BJ (cell line): ENCODE measurements at regions not wholly inside any gene's neighbourhood (a gene's known extent, or its start where the extent isn't known, plus 50 kb on each side); places are given as distances from the start of the nearest gene placed in this dataset.
"Not testable (repeated sequence)": the region's sequence is repeated elsewhere in the genome, so short reads cannot be mapped to it uniquely, and the experiment has no call there.

Experiments
- CTCF ChIA-PET: fragments of 350-600 bp; formaldehyde crosslinking; extraction: SDS; loops from one replicate; lab custom pipeline; 2021; ENCODE audit warnings: antibody characterized with exemption, inconsistent platforms; lab: Yijun Ruan, JAX
- POLR2A ChIA-PET: fragments of 300-600 bp; sonication (Branson Sonifier 250); formaldehyde crosslinking; extraction: SDS; loops from one replicate; lab custom pipeline; 2021; ENCODE audit warnings: antibody characterized with exemption; lab: Charles Lee
- DNase-seq: peaks from one replicate; pipeline ENCODE4 v3.0.0-alpha.2; 2011; ENCODE audit warnings: low read depth
- H3K27me3 ChIP-seq: 2 replicates; pipeline ENCODE4 v1.6.0; 2011; ENCODE audit warnings: low read length; ENCODE audit not compliant: control insufficient read depth, insufficient read depth
- H3K36me3 ChIP-seq: 2 replicates; pipeline ENCODE4 v1.5.1; 2011; ENCODE audit warnings: low read length; ENCODE audit not compliant: control insufficient read depth, insufficient read depth
- H3K4me3 ChIP-seq: 2 replicates; pipeline ENCODE4 v1.5.1; 2011; ENCODE audit warnings: low read depth, mild to moderate bottlenecking, control low read depth, low read length
- TF ChIP-seq, protein P1 (sequence below): IDR thresholded peaks from 2 replicates; pipeline ENCODE4 v1.5.1; 2011; ENCODE audit warnings: low read depth, mild to moderate bottlenecking, control low read depth, inconsistent platforms, low read length, moderate library complexity; ENCODE audit not compliant: insufficient read depth

DNA sequence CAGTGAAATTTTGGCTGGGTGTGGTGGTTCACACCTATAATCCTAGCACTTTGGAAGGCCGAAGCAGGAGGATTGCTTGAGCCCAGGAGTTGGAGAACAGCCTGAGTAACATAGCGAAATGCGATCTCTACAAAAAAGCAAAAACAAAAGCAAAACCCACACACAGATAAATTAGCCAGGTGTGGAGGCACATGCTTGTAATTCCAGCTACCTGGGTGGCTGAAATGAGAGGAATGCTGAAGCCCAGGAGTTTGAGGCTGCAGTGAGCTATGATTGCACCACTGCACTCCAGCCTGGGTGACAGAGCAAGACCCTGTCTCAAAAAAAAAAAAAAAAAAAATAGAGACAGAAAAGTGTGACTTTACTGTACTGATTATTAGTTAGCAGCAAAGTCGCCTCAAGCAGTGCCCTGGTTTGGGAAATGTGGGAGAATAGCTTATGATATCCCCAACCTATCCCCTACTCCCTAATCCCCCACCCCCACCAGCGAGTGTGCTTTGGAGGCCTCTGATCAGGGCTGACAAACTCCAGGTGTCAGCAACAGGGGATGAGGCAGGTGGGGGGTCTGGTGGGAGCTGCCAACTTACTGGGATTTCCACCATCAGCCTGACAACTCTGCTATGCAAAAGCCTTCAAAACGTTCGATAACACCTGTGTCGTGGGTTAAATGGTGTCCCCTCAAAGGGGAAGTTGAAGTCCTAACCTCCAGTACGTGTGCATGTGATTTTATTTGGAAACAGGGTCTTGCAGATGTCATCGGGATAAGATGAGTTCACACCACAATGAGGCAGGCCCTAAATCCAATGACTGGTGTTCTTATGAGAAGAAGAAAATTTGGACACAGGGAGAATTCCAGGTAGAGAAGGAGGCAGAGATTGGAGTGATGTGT, 124.7 kb upstream of the SDK1 start:
- ChIA-PET POLR2A (no interaction called here), CTCF (no interaction called here)
- no peaks in the 10 kb centered on the region for H3K36me3 ChIP-seq
- no peaks in the 10 kb centered on the region for H3K27me3 ChIP-seq
- no peak for DNase-seq
- H3K4me3 ChIP-seq, result no peak overlapping the region
- TF ChIP-seq, protein P1, sequence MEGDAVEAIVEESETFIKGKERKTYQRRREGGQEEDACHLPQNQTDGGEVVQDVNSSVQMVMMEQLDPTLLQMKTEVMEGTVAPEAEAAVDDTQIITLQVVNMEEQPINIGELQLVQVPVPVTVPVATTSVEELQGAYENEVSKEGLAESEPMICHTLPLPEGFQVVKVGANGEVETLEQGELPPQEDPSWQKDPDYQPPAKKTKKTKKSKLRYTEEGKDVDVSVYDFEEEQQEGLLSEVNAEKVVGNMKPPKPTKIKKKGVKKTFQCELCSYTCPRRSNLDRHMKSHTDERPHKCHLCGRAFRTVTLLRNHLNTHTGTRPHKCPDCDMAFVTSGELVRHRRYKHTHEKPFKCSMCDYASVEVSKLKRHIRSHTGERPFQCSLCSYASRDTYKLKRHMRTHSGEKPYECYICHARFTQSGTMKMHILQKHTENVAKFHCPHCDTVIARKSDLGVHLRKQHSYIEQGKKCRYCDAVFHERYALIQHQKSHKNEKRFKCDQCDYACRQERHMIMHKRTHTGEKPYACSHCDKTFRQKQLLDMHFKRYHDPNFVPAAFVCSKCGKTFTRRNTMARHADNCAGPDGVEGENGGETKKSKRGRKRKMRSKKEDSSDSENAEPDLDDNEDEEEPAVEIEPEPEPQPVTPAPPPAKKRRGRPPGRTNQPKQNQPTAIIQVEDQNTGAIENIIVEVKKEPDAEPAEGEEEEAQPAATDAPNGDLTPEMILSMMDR, result no peak

DNA sequence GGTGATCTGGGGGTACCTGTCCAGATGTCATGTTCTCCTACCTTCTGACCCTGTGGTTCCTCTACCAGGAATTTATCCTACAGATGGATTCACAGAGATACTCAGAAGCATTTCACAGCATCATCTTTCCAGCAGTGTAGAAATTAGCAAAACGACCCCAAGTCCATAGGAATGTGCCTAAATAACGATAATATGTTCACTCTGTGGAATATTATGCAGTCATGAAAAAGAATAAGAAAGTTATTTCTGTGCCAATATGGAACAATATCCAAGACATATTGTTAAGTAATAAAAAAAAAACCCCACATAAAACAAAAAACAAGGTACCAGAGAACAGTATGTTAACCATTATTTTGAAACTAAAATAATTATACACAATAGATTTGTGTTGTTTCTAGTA, 123.8 kb upstream of the SDK1 start:
- no peak for DNase-seq
- TF ChIP-seq, protein P1, result no peak
- Histone ChIP-seq H3K36me3 (no peaks in the 10 kb centered on the region), H3K27me3 (no peaks in the 10 kb centered on the region), H3K4me3 (no peak overlapping the region)
- ChIA-PET POLR2A (no interaction called here), CTCF (no interaction called here)

DNA sequence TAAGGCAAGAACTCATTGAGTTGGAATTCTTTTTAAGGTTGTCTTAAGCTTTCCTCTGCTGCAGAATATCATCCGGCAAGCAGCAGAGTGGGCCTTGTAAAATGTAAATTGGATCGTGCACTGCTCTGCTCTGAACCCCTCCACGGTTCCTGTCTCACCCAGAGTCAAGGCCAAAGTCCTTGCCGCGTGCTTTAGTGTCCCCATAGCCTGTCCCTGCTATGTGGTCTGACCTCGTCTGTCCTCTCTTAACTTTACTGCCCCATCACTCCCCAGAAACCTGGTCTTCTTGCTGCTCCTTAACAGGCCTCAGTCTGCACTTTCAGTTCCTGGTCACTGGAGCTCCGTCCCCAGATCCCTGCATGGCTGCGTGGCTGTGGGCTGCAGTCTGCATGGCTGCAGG, 121.6 kb upstream of the SDK1 start:
- no peak for DNase-seq
- TF ChIP-seq, protein P1, result no peak
- no peaks in the 10 kb centered on the region for H3K36me3 ChIP-seq
- H3K27me3 ChIP-seq, result no peaks in the 10 kb centered on the region
- CTCF ChIA-PET, result no interaction called here
- POLR2A ChIA-PET, result no interaction called here
- H3K4me3 ChIP-seq, result no peak overlapping the region

DNA sequence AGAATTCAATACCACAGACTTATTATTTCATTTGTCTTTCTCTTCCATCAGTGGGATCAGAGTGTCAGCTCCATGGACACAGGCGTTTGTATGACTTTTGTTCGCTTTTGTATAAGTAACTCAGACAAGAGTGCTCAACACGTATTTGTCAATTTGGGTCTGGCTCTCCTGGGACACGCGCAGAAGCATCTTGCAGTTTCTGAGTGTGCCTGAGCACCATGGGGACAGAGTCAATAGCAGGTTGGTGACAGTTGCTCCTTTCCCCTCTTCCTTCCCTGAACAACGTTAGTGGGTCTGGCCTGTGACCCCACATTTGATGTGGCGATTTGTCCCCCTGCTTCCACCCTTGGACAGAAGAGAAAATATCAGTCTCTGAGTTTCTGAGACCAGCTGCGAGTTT, 120.4 kb upstream of the SDK1 start:
- no peak overlapping the region for H3K4me3 ChIP-seq
- TF ChIP-seq, protein P1, result no peak
- POLR2A ChIA-PET, result no interaction called here
- no peaks in the 10 kb centered on the region for H3K36me3 ChIP-seq
- no peak for DNase-seq
- H3K27me3 ChIP-seq, result no peaks in the 10 kb centered on the region
- CTCF ChIA-PET, result no interaction called here

DNA sequence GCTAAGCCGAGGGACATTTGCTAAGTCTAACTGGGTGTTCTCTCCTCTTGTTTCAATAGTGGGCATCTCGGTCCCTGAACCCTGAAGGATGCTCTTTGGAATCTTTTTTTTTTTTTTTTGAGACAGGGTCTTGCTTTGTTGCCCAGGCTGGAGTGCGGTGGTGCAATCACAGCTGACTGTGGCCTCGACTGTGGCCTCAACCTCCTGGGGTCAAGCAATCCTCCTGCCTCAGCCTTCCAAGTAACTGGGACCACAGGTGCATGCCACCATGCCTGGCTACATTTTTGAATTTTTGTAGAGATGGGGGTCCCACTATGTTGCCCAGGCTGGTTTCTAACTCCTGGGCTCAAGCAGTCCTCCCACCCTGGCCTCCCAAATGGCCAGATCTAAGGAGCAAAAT, 119.0 kb upstream of the SDK1 start:
- DNase-seq, H3K27me3 ChIP-seq, CTCF ChIA-PET, H3K4me3 ChIP-seq, H3K36me3 ChIP-seq, POLR2A ChIA-PET: not testable (repeated sequence)
